ENCODE measurements at regions not wholly inside any gene's neighbourhood (a gene's known extent, or its start where the extent isn't known, plus 50 kb on each side); places are given as distances from the start of the nearest gene placed in this dataset.

GRCh38 chr15:69577397-69577796 is 124.8 kb downstream of the RPLP1 start:
- Mint-ChIP-seq H3K9me3 (no peaks in the 10 kb centered on the region), H3K27ac (no peak overlapping the region), H3K4me1 (ENCODE audit: unreplicated experiment) (peaks cover 33% of the 10 kb centered on the region), H3K36me3 (no peaks in the 10 kb centered on the region), H3K27me3 (peaks cover 28% of the 10 kb centered on the region), H3K4me3 (no peak overlapping the region)
- DNase-seq (ENCODE audit: extremely low spot score, unreplicated experiment) = no peak
- no peak for TF ChIP-seq CTCF (conservative IDR thresholded peaks at IDR 0.05)

GRCh38 chr15:69578252-69578651 is 125.6 kb downstream of the RPLP1 start:
- Mint-ChIP-seq H3K27ac (no peak overlapping the region), H3K4me3 (no peak overlapping the region), H3K36me3 (no peaks in the 10 kb centered on the region), H3K27me3 (peaks cover 27% of the 10 kb centered on the region), H3K4me1 (ENCODE audit: unreplicated experiment) (peaks cover 33% of the 10 kb centered on the region), H3K9me3 (no peaks in the 10 kb centered on the region)
- no peak for DNase-seq (ENCODE audit: extremely low spot score, unreplicated experiment)
- TF ChIP-seq CTCF (conservative IDR thresholded peaks at IDR 0.05) = no peak

GRCh38 chr15:69578787-69579583 is 126.4 kb downstream of the RPLP1 start:
- Mint-ChIP-seq H3K27ac (no peak overlapping the region), H3K4me3 (no peak overlapping the region), H3K36me3 (no peaks in the 10 kb centered on the region), H3K9me3 (no peaks in the 10 kb centered on the region), H3K4me1 (ENCODE audit: unreplicated experiment) (peaks cover 30% of the 10 kb centered on the region), H3K27me3 (peaks cover 26% of the 10 kb centered on the region)
- no peak for DNase-seq (ENCODE audit: extremely low spot score, unreplicated experiment)
- TF ChIP-seq CTCF (conservative IDR thresholded peaks at IDR 0.05) = no peak

GRCh38 chr15:69579950-69580618 is 127.5 kb downstream of the RPLP1 start:
- peaks cover 19% of the 10 kb centered on the region for H3K4me1 Mint-ChIP-seq (ENCODE audit: unreplicated experiment)
- no peak for DNase-seq (ENCODE audit: extremely low spot score, unreplicated experiment)
- TF ChIP-seq CTCF (conservative IDR thresholded peaks at IDR 0.05) = no peak
- no peaks in the 10 kb centered on the region for H3K9me3 Mint-ChIP-seq
- no peak overlapping the region for H3K4me3 Mint-ChIP-seq
- H3K27me3 Mint-ChIP-seq = peaks cover 25% of the 10 kb centered on the region
- no peak overlapping the region for H3K27ac Mint-ChIP-seq
- no peaks in the 10 kb centered on the region for H3K36me3 Mint-ChIP-seq

GRCh38 chr15:69583626-69584025 is 131.0 kb downstream of the RPLP1 start:
- Mint-ChIP-seq H3K4me1 (ENCODE audit: unreplicated experiment) (peaks cover 12% of the 10 kb centered on the region), H3K27ac (no peak overlapping the region)

More at GRCh38 chr15:69583626-69584025, 131.0 kb downstream of the RPLP1 start:
- no peak for DNase-seq (ENCODE audit: extremely low spot score, unreplicated experiment)
- peaks cover 26% of the 10 kb centered on the region for H3K27me3 Mint-ChIP-seq
- no peak for TF ChIP-seq CTCF (conservative IDR thresholded peaks at IDR 0.05)
- no peaks in the 10 kb centered on the region for H3K36me3 Mint-ChIP-seq
- H3K9me3 Mint-ChIP-seq = no peaks in the 10 kb centered on the region
- no peak overlapping the region for H3K4me3 Mint-ChIP-seq

Data from type B pancreatic cell (in vitro differentiated cells).